ENCODE measurements at regions not wholly inside any gene's neighbourhood (a gene's known extent, or its start where the extent isn't known, plus 50 kb on each side); places are given as distances from the start of the nearest gene placed in this dataset.

DNA sequence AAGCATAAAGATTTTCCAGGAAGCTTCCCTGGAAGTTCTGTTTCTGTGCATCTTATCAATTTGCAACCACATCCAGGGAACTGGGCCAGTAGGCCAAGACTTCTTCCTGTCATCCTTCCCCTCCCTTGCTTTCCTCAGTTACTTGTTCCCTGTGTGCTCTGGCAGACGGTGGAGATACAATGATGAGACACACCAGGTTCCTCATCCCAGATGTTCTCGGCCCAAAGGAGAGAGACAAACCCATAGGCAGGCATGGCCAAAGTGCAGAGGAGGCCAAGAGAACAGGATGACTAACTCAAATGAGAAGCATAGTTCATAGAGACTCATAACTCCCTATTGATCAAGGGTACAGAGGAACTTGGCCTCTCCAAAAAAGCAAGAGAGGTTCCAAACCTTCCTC, 652.6 kb downstream of the CCDC171 start:
- DNase-seq = no peak
- Histone ChIP-seq H3K79me2 (ENCODE audit: low read depth) (no peaks in the 10 kb centered on the region), H3K27ac (no peak overlapping the region), H3K4me2 (no peak overlapping the region), H3K9me3 (ENCODE audit: insufficient read depth, low read depth) (no peaks in the 10 kb centered on the region), H3K36me3 (ENCODE audit: low read depth) (no peaks in the 10 kb centered on the region), H4K20me1 (ENCODE audit: insufficient read depth) (no peaks in the 10 kb centered on the region), H3K27me3 (ENCODE audit: insufficient read depth, low read depth) (no peaks in the 10 kb centered on the region), H2AFZ (no peak overlapping the region), H3K4me1 (replicated peaks; ENCODE audit: insufficient read depth) (no peaks in the 10 kb centered on the region; the same call in 1 of the 2 replicates), H3F3A (ENCODE audit: insufficient read depth, low read depth) (no peaks in the 10 kb centered on the region), H3K9me2 (ENCODE audit: insufficient read depth) (no peaks in the 10 kb centered on the region), H3K4me3 (no peak overlapping the region)
- no peak for TF ChIP-seq EZH2 (IDR thresholded peaks at IDR 0.05; ENCODE audit: low read depth)
- TF ChIP-seq, protein P1, sequence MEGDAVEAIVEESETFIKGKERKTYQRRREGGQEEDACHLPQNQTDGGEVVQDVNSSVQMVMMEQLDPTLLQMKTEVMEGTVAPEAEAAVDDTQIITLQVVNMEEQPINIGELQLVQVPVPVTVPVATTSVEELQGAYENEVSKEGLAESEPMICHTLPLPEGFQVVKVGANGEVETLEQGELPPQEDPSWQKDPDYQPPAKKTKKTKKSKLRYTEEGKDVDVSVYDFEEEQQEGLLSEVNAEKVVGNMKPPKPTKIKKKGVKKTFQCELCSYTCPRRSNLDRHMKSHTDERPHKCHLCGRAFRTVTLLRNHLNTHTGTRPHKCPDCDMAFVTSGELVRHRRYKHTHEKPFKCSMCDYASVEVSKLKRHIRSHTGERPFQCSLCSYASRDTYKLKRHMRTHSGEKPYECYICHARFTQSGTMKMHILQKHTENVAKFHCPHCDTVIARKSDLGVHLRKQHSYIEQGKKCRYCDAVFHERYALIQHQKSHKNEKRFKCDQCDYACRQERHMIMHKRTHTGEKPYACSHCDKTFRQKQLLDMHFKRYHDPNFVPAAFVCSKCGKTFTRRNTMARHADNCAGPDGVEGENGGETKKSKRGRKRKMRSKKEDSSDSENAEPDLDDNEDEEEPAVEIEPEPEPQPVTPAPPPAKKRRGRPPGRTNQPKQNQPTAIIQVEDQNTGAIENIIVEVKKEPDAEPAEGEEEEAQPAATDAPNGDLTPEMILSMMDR (conservative IDR thresholded peaks at IDR 0.05) = no peak
- intact Hi-C loops (cut with micrococcal nuclease; ENCODE audit: unreplicated experiment) = no loop called here
- ChIA-PET POLR2A (ENCODE audit: unreplicated experiment) (no interaction called here), CTCF (no interaction called here)
- no TSS peak for BruUV-seq (replicated peaks)

DNA sequence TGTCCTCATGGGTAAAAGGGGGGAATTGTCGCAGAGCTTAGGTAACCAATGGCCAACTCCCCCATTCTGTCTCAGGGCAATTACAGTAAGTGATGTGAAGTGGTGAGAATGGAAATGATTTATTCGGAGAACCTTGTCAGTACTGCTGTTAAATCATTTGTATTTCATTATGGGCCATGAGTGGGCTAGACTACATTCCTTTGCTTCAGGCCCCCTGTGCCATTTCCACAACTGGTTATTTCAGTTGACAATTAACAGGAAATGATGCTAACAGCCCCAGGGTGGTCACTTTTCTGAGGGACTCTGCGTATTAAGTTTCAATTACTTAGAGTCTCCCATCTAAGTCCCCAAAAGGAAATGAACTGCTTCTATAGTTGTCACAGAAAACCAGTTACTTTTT, 653.7 kb downstream of the CCDC171 start:
- POLR2A ChIA-PET (ENCODE audit: unreplicated experiment) = no interaction called here
- H3K4me1 ChIP-seq (replicated peaks; ENCODE audit: insufficient read depth) = no peaks in the 10 kb centered on the region; the same call in 1 of the 2 replicates
- CTCF ChIA-PET = no interaction called here

DNA sequence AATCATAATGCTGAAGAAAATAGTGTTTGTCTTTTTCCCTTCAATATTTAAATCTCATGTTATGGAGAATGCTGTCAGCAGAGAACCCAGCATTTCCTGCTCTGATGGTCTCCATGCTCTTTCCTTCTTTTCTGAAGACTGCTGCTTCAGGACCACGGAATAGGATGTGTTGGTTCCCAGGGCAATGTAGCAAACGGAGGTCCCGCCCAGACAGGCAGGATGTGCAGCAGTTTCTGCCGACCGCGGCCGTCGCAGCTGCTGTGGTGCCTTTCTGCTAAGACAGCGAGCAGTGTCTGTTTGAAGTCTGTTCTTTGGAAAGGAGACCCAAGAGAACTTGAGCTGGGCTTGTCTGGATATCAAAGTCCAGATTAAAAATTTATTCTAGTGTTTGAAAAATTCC, 654.3 kb downstream of the CCDC171 start:
- Histone ChIP-seq H3K27me3 (ENCODE audit: insufficient read depth, low read depth) (no peaks in the 10 kb centered on the region), H3K9me2 (ENCODE audit: insufficient read depth) (no peaks in the 10 kb centered on the region), H3K4me1 (replicated peaks; ENCODE audit: insufficient read depth) (no peaks in the 10 kb centered on the region; the same call in 1 of the 2 replicates), H3K36me3 (ENCODE audit: low read depth) (no peaks in the 10 kb centered on the region), H2AFZ (no peak overlapping the region), H3K4me3 (no peak overlapping the region), H3K79me2 (ENCODE audit: low read depth) (no peaks in the 10 kb centered on the region), H3K4me2 (no peak overlapping the region), H4K20me1 (ENCODE audit: insufficient read depth) (no peaks in the 10 kb centered on the region), H3F3A (ENCODE audit: insufficient read depth, low read depth) (no peaks in the 10 kb centered on the region), H3K9me3 (ENCODE audit: insufficient read depth, low read depth) (no peaks in the 10 kb centered on the region), H3K27ac (no peak overlapping the region)
- no TSS peak for BruUV-seq (replicated peaks)
- DNase-seq = no peak
- intact Hi-C loops (cut with micrococcal nuclease; ENCODE audit: unreplicated experiment) = no loop called here
- POLR2A ChIA-PET (ENCODE audit: unreplicated experiment) = no interaction called here
- TF ChIP-seq EZH2 (IDR thresholded peaks at IDR 0.05; ENCODE audit: low read depth) = no peak
- TF ChIP-seq, protein P1 (conservative IDR thresholded peaks at IDR 0.05) = no peak
- CTCF ChIA-PET = no interaction called here

More for the DNA sequence above, 653.7 kb downstream of the CCDC171 start:
- intact Hi-C loops (cut with micrococcal nuclease; ENCODE audit: unreplicated experiment) = no loop called here
- no peaks in the 10 kb centered on the region for H3K9me2 ChIP-seq (ENCODE audit: insufficient read depth)
- no peak overlapping the region for H3K4me2 ChIP-seq
- H3K27ac ChIP-seq = no peak overlapping the region
- DNase-seq = no peak
- H4K20me1 ChIP-seq (ENCODE audit: insufficient read depth) = no peaks in the 10 kb centered on the region
- no peak overlapping the region for H2AFZ ChIP-seq
- no TSS peak for BruUV-seq (replicated peaks)
- H3K4me3 ChIP-seq = no peak overlapping the region
- H3K79me2 ChIP-seq (ENCODE audit: low read depth) = no peaks in the 10 kb centered on the region
- H3K36me3 ChIP-seq (ENCODE audit: low read depth) = no peaks in the 10 kb centered on the region
- H3F3A ChIP-seq (ENCODE audit: insufficient read depth, low read depth) = no peaks in the 10 kb centered on the region
- TF ChIP-seq, protein P1 (conservative IDR thresholded peaks at IDR 0.05) = no peak
- no peak for TF ChIP-seq EZH2 (IDR thresholded peaks at IDR 0.05; ENCODE audit: low read depth)
- no peaks in the 10 kb centered on the region for H3K27me3 ChIP-seq (ENCODE audit: insufficient read depth, low read depth)
- no peaks in the 10 kb centered on the region for H3K9me3 ChIP-seq (ENCODE audit: insufficient read depth, low read depth)
